C4-2B (cell line): ENCODE measurements at regions not wholly inside any gene's neighbourhood (a gene's known extent, or its start where the extent isn't known, plus 50 kb on each side); places are given as distances from the start of the nearest gene placed in this dataset.

Source experiments
- ZFX ChIP-seq: fragments of 450-650 bp; IDR thresholded peaks from 2 replicates; pipeline ENCODE4 v1.6.1; 2017
- TF ChIP-seq, protein P1 (sequence below): fragments of 450-650 bp; conservative IDR thresholded peaks from 2 replicates; pipeline ENCODE4 v1.5.1; 2017; ENCODE audit warnings: mild to moderate bottlenecking

GRCh38 chr22:34993548-34993947, 72.4 kb upstream of the ISX start:
- TF ChIP-seq, protein P1, sequence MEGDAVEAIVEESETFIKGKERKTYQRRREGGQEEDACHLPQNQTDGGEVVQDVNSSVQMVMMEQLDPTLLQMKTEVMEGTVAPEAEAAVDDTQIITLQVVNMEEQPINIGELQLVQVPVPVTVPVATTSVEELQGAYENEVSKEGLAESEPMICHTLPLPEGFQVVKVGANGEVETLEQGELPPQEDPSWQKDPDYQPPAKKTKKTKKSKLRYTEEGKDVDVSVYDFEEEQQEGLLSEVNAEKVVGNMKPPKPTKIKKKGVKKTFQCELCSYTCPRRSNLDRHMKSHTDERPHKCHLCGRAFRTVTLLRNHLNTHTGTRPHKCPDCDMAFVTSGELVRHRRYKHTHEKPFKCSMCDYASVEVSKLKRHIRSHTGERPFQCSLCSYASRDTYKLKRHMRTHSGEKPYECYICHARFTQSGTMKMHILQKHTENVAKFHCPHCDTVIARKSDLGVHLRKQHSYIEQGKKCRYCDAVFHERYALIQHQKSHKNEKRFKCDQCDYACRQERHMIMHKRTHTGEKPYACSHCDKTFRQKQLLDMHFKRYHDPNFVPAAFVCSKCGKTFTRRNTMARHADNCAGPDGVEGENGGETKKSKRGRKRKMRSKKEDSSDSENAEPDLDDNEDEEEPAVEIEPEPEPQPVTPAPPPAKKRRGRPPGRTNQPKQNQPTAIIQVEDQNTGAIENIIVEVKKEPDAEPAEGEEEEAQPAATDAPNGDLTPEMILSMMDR, result no peak
- no peak for TF ChIP-seq ZFX
